Stimulated activated naive CD8-positive, alpha-beta T cell treated with anti-CD3 and anti-CD28 coated beads, Interleukin-15, Interleukin-2, amounts not matched to agents 100 ng/mL and 50 ng/mL, for 24 hours (primary cell): ENCODE measurements at regions not wholly inside any gene's neighbourhood (a gene's known extent, or its start where the extent isn't known, plus 50 kb on each side); places are given as distances from the start of the nearest gene placed in this dataset.

Experiments
- H3K27ac Mint-ChIP-seq: one replicate; pipeline ENCODE4 v1.8.0; 2021; ENCODE audit warnings: mild to moderate bottlenecking, mixed read lengths
- H3K27me3 Mint-ChIP-seq: one replicate; pipeline ENCODE4 v1.8.0; 2021; ENCODE audit warnings: mixed read lengths
- H3K36me3 Mint-ChIP-seq: one replicate; pipeline ENCODE4 v1.8.0; 2021; ENCODE audit warnings: low read depth, mixed read lengths
- H3K4me1 Mint-ChIP-seq: one replicate; pipeline ENCODE4 v1.8.0; 2021; ENCODE audit warnings: low read depth, mixed read lengths
- H3K4me3 Mint-ChIP-seq: one replicate; pipeline ENCODE4 v1.8.0; 2021; ENCODE audit warnings: mild to moderate bottlenecking, mixed read lengths
- H3K9me3 Mint-ChIP-seq: one replicate; pipeline ENCODE4 v1.8.0; 2021; ENCODE audit warnings: mixed read lengths

GRCh38 chr17:69801368-69801767 is 273.7 kb upstream of the KCNJ16 start:
- H3K36me3 Mint-ChIP-seq = no peaks in the 10 kb centered on the region
- no peaks in the 10 kb centered on the region for H3K27me3 Mint-ChIP-seq
- H3K4me3 Mint-ChIP-seq = no peak overlapping the region
- no peaks in the 10 kb centered on the region for H3K4me1 Mint-ChIP-seq
- peaks cover 15% of the 10 kb centered on the region for H3K9me3 Mint-ChIP-seq
- H3K27ac Mint-ChIP-seq = no peak overlapping the region

DNA sequence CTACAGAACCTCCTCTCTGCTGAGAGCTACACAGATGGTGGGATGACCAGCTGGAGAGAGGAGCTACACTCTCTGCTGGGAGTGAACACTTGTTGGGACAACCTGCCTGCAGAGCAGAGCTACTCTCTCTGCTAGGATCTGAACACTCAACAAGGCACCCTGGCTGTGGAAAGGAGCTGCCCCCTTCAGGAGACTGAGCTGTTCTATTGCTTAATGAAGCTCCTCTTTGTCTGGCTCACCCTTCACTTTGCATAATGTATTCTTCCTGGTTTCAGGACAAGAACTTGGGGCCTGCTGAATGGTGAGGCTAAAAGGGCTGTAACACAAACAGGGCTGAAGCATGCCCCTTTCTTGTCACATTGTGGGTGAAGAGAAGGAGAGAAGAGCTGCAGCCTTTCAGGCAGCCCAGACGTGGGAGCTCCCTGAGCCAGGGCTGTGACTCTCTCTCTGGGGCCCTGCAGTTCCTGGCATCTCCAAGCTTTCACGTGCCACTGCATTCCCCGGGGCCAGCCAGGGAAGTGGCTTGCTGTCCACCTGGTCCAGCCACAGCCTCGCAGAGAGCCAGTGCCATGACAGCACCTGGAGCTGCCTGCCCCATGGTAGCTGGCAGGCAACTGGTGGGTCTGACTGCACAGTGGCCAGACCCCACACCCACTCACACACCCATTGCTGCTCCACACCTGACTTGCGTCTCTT is 272.8 kb upstream of the KCNJ16 start:
- Mint-ChIP-seq H3K9me3 (peaks cover 15% of the 10 kb centered on the region), H3K36me3 (no peaks in the 10 kb centered on the region), H3K4me1 (no peaks in the 10 kb centered on the region), H3K4me3 (no peak overlapping the region), H3K27ac (no peak overlapping the region), H3K27me3 (no peaks in the 10 kb centered on the region)

- Mint-ChIP-seq H3K36me3 (no peaks in the 10 kb centered on the region), H3K4me3 (no peak overlapping the region), H3K27me3 (peaks cover 4% of the 10 kb centered on the region), H3K9me3 (no peaks in the 10 kb centered on the region), H3K4me1 (no peaks in the 10 kb centered on the region), H3K27ac (no peak overlapping the region)
Measured at GRCh38 chr17:69809331-69809730, 265.7 kb upstream of the KCNJ16 start.

DNA sequence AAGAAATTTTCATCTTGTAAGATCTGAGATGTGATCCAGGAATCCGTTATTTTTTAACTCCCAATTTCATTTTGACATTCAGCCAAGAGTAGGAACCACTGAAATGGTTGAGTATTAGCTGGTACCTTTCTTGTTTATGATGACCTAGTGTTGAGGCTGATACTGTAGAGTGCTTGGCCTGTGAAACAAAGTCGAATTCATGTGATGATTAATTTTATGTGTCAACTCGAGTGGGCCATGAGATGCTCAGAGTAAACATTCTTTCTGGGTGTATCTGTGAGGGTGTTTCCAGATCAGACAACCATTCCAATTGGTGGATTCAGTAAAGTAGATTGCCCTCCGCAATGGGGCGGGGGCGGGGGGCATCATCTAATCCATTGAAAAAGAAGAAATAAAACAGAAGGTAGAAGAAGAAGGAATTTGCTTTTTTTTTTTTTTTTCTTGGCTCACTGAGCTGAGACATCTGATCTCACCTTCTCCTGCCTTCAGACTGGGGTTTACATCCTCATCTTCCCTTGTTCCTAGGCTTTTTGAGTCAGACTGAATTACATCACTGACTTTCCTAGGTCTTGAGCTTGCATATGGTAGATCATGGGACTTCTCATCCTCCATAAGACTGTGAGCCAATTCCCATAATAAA is 264.6 kb upstream of the KCNJ16 start:
- no peaks in the 10 kb centered on the region for H3K9me3 Mint-ChIP-seq
- H3K27ac Mint-ChIP-seq = no peak overlapping the region
- no peak overlapping the region for H3K4me3 Mint-ChIP-seq
- H3K27me3 Mint-ChIP-seq = peaks cover 4% of the 10 kb centered on the region
- no peaks in the 10 kb centered on the region for H3K4me1 Mint-ChIP-seq
- no peaks in the 10 kb centered on the region for H3K36me3 Mint-ChIP-seq

GRCh38 chr17:69812240-69812837 is 262.7 kb upstream of the KCNJ16 start:
- Mint-ChIP-seq H3K27ac (no peak overlapping the region), H3K9me3 (no peaks in the 10 kb centered on the region), H3K27me3 (peaks cover 4% of the 10 kb centered on the region), H3K4me1 (no peaks in the 10 kb centered on the region), H3K4me3 (no peak overlapping the region), H3K36me3 (no peaks in the 10 kb centered on the region)

DNA sequence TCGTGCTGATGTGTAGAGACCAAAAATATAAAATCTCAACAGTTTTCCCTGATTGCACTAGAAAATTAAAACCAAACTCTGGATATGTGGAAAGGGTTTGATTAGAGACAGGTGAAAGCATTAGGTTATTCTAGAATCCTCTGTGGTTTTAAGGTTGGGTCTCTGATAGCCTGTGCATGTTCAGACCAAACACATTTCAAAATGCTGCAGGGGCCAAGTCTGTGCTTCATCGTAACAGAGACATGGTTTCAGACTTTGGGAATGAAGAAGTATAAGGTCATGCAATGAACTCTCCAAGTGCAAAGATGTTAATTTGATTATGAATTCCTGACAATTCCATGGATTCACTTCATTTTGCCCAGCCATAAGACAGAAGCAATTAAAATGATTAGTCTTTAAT is 261.0 kb upstream of the KCNJ16 start:
- Mint-ChIP-seq H3K27ac (no peak overlapping the region), H3K36me3 (no peaks in the 10 kb centered on the region), H3K4me3 (no peak overlapping the region), H3K27me3 (peaks cover 4% of the 10 kb centered on the region), H3K9me3 (no peaks in the 10 kb centered on the region), H3K4me1 (no peaks in the 10 kb centered on the region)

GRCh38 chr17:69815406-69815805 is 259.6 kb upstream of the KCNJ16 start:
- H3K27ac Mint-ChIP-seq = no peak overlapping the region
- H3K4me1 Mint-ChIP-seq = no peaks in the 10 kb centered on the region
- no peaks in the 10 kb centered on the region for H3K36me3 Mint-ChIP-seq
- peaks cover 4% of the 10 kb centered on the region for H3K27me3 Mint-ChIP-seq
- H3K4me3 Mint-ChIP-seq = no peak overlapping the region
- H3K9me3 Mint-ChIP-seq = peaks cover 1% of the 10 kb centered on the region

- Mint-ChIP-seq H3K4me1 (no peaks in the 10 kb centered on the region), H3K36me3 (no peaks in the 10 kb centered on the region), H3K9me3 (peaks cover 3% of the 10 kb centered on the region), H3K27me3 (no peaks in the 10 kb centered on the region), H3K27ac (no peak overlapping the region), H3K4me3 (no peak overlapping the region)
Measured at GRCh38 chr17:69818467-69818866, 256.6 kb upstream of the KCNJ16 start.

DNA sequence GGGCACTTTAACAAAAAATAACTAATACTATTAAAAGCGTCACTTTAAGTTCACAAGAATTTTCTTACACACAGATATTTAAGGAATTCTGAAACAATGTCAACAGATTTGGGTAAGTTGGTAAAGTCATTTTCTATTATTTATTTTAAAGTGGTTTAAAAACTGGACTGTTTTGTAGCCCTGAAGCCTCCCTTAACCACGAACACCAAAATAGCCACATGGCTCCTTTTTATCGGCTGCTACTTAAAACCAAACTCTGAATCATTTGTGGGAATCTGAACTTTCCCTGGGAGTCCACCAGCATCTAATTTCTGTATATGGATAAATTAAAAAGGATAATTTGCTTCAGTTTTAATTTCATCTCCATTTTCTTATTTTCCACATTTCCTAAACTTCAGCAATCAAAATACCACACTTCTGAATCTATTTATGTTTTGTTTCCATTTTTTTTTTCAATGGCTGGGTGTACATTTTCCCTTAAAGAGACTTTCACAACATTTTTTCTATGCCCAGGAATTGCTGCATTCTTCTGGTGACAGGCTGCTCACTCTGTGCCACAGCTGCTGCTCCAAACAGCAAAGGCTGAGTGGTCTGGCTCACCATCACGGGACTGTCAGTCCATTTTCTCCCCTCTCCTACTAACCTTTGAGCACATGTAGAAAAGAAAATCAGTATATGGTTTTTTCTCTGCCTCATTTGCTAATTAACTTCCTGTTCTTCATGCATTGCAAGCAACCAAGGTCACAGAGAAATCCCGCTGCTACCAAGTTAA is 255.5 kb upstream of the KCNJ16 start:
- no peaks in the 10 kb centered on the region for H3K27me3 Mint-ChIP-seq
- no peak overlapping the region for H3K27ac Mint-ChIP-seq
- no peak overlapping the region for H3K4me3 Mint-ChIP-seq
- H3K9me3 Mint-ChIP-seq = peaks cover 3% of the 10 kb centered on the region
- H3K36me3 Mint-ChIP-seq = no peaks in the 10 kb centered on the region
- H3K4me1 Mint-ChIP-seq = no peaks in the 10 kb centered on the region

- Mint-ChIP-seq H3K27me3 (no peaks in the 10 kb centered on the region), H3K36me3 (no peaks in the 10 kb centered on the region), H3K4me1 (no peaks in the 10 kb centered on the region), H3K27ac (no peak overlapping the region), H3K4me3 (no peak overlapping the region), H3K9me3 (peaks cover 3% of the 10 kb centered on the region)
Measured at GRCh38 chr17:69820876-69821473, 254.1 kb upstream of the KCNJ16 start.

- no peak overlapping the region for H3K27ac Mint-ChIP-seq
- H3K9me3 Mint-ChIP-seq = peaks cover 3% of the 10 kb centered on the region
Measured at GRCh38 chr17:69822314-69822875, 252.6 kb upstream of the KCNJ16 start.

GRCh38 chr17:69828087-69828486 is 246.9 kb upstream of the KCNJ16 start:
- no peak overlapping the region for H3K4me3 Mint-ChIP-seq
- no peaks in the 10 kb centered on the region for H3K4me1 Mint-ChIP-seq
- H3K27ac Mint-ChIP-seq = no peak overlapping the region
- peaks cover 4% of the 10 kb centered on the region for H3K27me3 Mint-ChIP-seq
- H3K9me3 Mint-ChIP-seq = no peaks in the 10 kb centered on the region
- no peaks in the 10 kb centered on the region for H3K36me3 Mint-ChIP-seq

More at GRCh38 chr17:69822314-69822875, 252.6 kb upstream of the KCNJ16 start:
- Mint-ChIP-seq H3K36me3 (no peaks in the 10 kb centered on the region), H3K4me3 (no peak overlapping the region), H3K4me1 (no peaks in the 10 kb centered on the region), H3K27me3 (no peaks in the 10 kb centered on the region)

DNA sequence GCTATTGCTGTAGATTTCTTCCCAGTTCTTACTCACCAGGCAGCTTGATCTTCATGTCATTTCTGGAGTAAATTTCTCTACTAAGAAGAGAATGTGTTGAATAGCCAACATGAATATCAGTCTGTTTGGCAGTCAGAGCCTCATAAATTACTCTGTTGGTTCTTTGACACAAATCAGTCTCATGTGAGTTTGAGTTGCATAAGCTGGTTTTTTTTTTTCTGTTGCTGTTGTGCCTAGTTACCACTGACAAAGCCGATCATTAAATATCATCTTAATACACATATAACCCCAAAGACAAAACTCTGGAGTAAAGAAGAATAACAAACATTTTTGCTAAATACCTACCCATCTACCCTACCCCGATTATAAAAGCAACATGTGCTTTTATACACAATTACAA is 240.5 kb upstream of the KCNJ16 start:
- H3K27me3 Mint-ChIP-seq = peaks cover 4% of the 10 kb centered on the region
- H3K4me3 Mint-ChIP-seq = no peak overlapping the region
- no peak overlapping the region for H3K27ac Mint-ChIP-seq
- no peaks in the 10 kb centered on the region for H3K4me1 Mint-ChIP-seq
- peaks cover 5% of the 10 kb centered on the region for H3K9me3 Mint-ChIP-seq
- no peaks in the 10 kb centered on the region for H3K36me3 Mint-ChIP-seq

DNA sequence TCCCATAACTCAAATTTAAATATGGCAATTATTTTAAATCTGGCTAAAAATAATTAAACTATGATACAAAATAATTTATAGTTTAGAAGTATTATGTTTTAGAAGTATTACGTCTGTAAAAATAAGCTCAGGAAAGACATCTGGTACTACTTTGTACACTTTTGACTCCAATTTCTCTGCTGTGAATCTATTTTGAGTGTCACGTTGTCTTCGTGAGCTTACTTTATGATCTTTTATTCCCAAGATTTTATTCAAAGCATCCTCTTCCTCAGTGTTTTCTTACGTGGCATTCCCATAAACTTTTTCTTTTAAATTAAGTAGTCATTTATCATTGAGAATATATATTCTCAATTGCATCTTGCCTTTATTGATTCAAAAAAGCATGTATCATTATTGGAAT is 223.3 kb upstream of the KCNJ16 start:
- no peak overlapping the region for H3K27ac Mint-ChIP-seq
- H3K4me1 Mint-ChIP-seq = no peaks in the 10 kb centered on the region
- H3K9me3 Mint-ChIP-seq = peaks cover 3% of the 10 kb centered on the region
- H3K4me3 Mint-ChIP-seq = no peak overlapping the region
- H3K27me3 Mint-ChIP-seq = no peaks in the 10 kb centered on the region
- no peaks in the 10 kb centered on the region for H3K36me3 Mint-ChIP-seq
